RCC 7860 (cell line): ENCODE measurements at regions not wholly inside any gene's neighbourhood (a gene's known extent, or its start where the extent isn't known, plus 50 kb on each side); places are given as distances from the start of the nearest gene placed in this dataset.

Source experiments
- DNase-seq: peaks from one replicate; pipeline ENCODE4 v3.0.0-alpha.2; 2015; ENCODE audit warnings: low spot score
- FAIRE-seq: peaks from 2 replicates; lab custom pipeline; 2012; peaks lifted over from hg19 to GRCh38; lab: Jason Lieb, UNC

DNA sequence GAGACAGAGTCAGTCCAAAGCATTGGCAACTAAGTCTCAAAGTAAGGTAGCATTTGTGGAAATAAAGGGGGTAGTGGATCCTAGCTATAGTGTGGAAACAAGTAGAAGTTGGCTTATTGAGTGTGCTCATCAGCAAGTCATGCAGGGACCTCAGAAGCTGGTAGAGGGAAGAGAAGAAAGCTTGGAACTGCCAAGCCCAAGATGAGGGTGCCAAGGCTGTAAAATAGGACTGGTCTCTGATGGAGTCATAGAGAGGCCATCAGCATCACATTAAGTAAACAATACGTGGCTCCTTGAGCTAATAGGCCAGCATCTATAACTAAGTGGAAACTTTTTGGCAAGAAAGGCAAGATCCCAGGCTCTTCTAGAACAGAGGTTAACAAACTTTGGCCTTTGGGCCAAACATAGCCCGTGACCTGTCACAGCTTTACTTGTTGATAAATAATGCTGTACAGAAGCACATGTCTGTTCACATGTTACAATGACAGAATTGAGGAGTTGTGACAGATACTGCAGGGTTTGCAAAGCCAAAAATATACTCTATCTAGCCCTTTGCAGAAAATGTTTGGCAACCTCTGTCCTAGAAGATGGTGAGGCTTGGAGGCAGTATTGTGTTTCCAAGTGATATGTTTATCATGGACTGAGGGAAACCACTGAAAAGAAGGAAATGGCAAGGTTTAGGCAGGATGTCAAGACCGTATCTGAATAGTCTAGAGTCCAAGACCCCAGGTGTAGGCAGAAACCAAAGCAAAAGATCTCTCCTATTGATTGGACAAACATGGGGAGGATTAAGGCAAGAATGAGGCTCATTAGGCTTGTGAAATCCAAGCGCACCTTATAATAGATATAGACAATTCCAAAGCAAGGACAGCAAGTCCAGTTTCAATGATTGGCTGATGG lies 62.5 kb upstream of the CD44 start:
- no peak for FAIRE-seq
- no peak for DNase-seq

DNA sequence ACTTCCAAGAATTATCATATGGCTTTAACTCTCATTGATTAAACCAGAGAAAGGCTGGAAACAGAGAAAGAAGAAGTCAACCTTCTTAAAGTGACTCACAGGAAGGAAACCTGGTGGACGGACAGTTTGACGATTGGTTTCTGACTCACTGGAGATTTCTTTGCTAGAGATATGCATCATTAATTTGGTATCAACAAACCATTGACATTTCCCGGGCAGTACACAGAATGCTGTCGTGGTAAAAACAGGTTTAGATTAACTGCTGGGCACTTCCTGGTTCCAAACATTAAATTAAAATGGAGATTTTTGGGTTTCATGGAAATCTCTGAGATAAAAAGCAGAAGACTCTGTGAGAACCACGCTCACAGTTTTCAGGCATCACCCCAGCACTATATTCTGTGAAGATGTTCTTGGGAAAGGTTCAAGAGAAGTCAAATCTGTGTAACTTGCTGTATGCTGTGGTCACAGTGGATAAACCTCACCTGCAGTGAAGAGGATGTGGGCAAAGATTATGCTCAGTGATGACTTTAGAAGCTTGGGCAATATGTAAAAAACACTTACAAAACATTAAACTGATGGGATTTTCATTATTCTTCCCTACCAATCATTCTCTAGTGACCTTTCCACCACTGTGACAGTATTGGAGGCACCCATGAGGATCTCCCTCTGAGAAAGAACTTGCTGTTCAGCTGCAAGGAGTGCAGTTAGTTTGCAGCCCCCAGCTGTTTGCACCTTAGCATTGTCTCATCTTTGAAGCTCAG lies 61.1 kb upstream of the CD44 start:
- DNase-seq, result peak; percentile 86
- peak; percentile 91 for FAIRE-seq

DNA sequence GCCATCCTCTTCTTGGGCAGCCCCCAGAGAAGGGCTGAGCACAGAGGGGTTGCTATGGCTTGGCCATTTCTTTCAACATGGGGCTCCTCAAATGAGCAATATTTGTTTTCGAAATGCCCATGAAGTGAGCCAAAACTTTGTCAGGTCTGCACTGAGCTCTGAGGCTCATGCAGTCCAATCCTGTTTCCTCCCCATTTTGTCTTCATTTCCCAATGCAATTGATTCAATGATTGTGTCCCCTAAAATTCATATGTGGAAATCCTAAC lies 60.6 kb upstream of the CD44 start:
- DNase-seq, result no peak
- no peak for FAIRE-seq

GRCh38 chr11:35079611-35080010 lies 59.4 kb upstream of the CD44 start:
- no peak for FAIRE-seq

GRCh38 chr11:35082321-35083180 lies 56.4 kb upstream of the CD44 start:
- DNase-seq, result peak; percentile 90
- peak; percentile 82 for FAIRE-seq

More at GRCh38 chr11:35079611-35080010, 59.4 kb upstream of the CD44 start:
- no peak for DNase-seq

GRCh38 chr11:35083181-35083430 lies 55.9 kb upstream of the CD44 start:
- DNase-seq (no peak), FAIRE-seq (no peak)

GRCh38 chr11:35083431-35084238 lies 55.3 kb upstream of the CD44 start:
- peak; percentile 99 for DNase-seq
- peak; percentile 95 for FAIRE-seq

DNA sequence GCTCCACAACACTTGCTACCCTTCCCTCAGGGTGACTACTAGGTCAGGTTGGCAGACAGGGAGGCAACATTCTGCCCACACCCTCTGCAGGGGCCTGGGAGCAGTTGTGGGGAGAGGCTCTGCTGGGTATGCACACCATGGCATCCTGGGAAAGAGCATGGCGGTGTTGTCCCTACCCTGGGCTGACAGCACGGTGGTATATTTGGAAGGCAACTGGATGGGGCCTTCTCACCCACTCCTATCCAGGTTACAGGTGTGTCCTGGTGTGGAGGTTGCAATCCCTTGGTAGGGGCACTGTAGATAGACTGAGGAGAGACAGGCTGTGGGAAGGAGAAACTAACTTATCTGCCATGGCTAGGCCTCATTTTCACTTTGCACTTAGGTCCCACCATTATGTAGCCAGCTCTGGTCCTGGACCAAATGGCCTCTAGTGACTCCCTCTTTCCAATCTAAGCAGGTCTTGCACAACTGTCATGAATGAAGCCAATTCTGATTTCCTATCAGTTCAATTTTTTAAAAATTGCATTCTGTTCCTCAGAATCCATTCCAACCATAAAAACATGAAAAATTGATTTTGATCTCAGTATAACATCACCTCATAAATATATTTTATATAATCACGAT lies 54.0 kb upstream of the CD44 start:
- no peak for FAIRE-seq
- no peak for DNase-seq

DNA sequence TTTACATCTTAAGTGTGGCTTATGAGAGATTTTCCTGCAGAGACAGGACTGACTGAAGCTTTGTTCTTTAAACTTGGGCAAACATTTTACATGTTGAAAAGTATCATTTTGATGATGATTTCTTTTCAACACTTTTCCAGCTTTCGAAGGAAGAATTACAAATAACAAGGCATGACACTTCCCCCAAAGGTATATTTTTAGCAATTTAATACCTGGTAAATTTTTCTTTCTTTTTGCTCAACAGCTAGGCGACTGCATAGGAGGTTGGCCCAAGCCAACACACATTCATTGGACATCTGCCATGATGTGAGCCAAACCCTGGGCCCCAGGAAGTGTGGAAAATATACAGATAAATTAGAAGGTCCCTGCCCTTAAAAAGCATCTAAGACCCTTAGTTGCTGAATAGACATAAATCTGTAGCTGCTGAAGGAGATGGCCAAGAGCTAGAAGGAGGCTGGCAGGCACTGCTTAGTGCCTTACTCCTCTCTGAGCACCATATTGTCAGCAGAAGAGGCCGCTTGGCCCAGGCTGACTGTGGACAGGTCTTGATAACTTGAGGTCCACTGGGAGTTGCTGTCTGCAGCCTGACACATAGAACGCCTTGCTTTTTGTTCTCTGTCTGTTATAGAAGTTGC lies 53.3 kb upstream of the CD44 start:
- FAIRE-seq, result no peak
- DNase-seq, result no peak

GRCh38 chr11:35087648-35088047 lies 51.3 kb upstream of the CD44 start:
- FAIRE-seq (no peak), DNase-seq (no peak)

GRCh38 chr11:35088226-35088625 lies 50.7 kb upstream of the CD44 start:
- no peak for FAIRE-seq
- no peak for DNase-seq

GRCh38 chr11:35088676-35089075 lies 50.3 kb upstream of the CD44 start:
- FAIRE-seq, result no peak
- DNase-seq, result no peak
